ENCODE measurements at regions not wholly inside any gene's neighbourhood (a gene's known extent, or its start where the extent isn't known, plus 50 kb on each side); places are given as distances from the start of the nearest gene placed in this dataset.
"Not testable (repeated sequence)": the region's sequence is repeated elsewhere in the genome, so short reads cannot be mapped to it uniquely, and the experiment has no call there.

DNA sequence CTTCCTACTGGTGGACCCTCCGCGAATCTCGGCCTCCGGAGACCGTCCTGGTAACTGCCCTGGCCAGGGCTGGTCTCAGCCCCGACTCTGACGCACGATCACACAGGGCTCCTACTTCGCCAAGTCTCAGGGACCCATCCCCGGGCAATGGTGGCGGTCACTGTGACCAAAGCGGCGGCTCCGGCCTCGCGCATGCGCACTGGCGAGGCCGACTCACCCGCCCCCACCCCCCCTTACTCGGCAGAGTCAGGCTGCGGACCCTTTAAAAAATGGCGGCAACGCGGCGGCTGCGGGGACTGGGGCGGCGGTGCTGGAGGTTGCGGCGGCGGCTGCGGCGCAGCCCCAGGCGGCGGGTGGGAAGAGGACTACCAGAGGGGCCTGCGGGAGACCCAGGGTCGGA lies 1581.3 kb downstream of the FOXD4L5 start:
- TF ChIP-seq CTCF, POLR2AphosphoS5, POLR2A (IDR thresholded peaks at IDR 0.05): not testable (repeated sequence)
